K562 (cell line): ENCODE measurements at regions not wholly inside any gene's neighbourhood (a gene's known extent, or its start where the extent isn't known, plus 50 kb on each side); places are given as distances from the start of the nearest gene placed in this dataset.

Experiments used
- BRF2 ChIP-seq: IDR thresholded peaks from 3 replicates; pipeline ENCODE4 v1.6.1; 2011; ENCODE audit warnings: borderline replicate concordance, mild to moderate bottlenecking; ENCODE audit not compliant: insufficient read length, insufficient read depth
- CHD7 ChIP-seq: fragments of 200-600 bp; sonication (generic); IDR thresholded peaks from one replicate; pipeline ENCODE4 v1.6.1; 2012; ENCODE audit warnings: mild to moderate bottlenecking, low read depth, low read length, inconsistent platforms
- EHMT2 ChIP-seq: fragments of 450-650 bp; IDR thresholded peaks from 2 replicates; pipeline ENCODE4 v1.6.1; 2018; ENCODE audit warnings: antibody characterized with exemption
- HDAC6 ChIP-seq: IDR thresholded peaks from 2 replicates; pipeline ENCODE4 v1.6.1; 2012; ENCODE audit warnings: low read depth, mild to moderate bottlenecking, control low read depth, inconsistent platforms, low read length, moderate library complexity
- NONO ChIP-seq, 2 experiments: fragments of 200-400 bp in 1 of 2; fragments of 450-650 bp in 1 of 2; formaldehyde crosslinking in 1 of 2; IDR thresholded peaks; 2 replicates each; pipeline ENCODE4 v1.6.1; 2017; ENCODE audit warnings: low read depth in 2 of 2, mild to moderate bottlenecking in 2 of 2, moderate library complexity in 2 of 2, low read length in 1 of 2
- PCBP1 ChIP-seq: fragments of 200-400 bp; formaldehyde crosslinking; IDR thresholded peaks from 2 replicates; pipeline ENCODE4 v1.6.1; 2018; ENCODE audit warnings: mild to moderate bottlenecking, low read depth, low read length; ENCODE audit not compliant: poor library complexity, severe bottlenecking
- PKNOX1 ChIP-seq: fragments of 450-650 bp; IDR thresholded peaks from 2 replicates; pipeline ENCODE4 v1.6.1; 2016
- PREB ChIP-seq: sonication (generic); formaldehyde crosslinking; IDR thresholded peaks from 2 replicates; pipeline ENCODE4 v1.8.1; 2023; ENCODE audit warnings: mild to moderate bottlenecking, missing genetic modification reagents
- RBBP5 ChIP-seq: fragments of 200-600 bp; sonication (generic); IDR thresholded peaks from 2 replicates; pipeline ENCODE4 v1.6.1; 2012; ENCODE audit warnings: borderline replicate concordance, mild to moderate bottlenecking, low read length, control low read depth, inconsistent platforms; ENCODE audit not compliant: insufficient read depth, poor library complexity, severe bottlenecking
- SRSF9 ChIP-seq: fragments of 200-400 bp; formaldehyde crosslinking; IDR thresholded peaks from 2 replicates; pipeline ENCODE4 v1.6.1; 2017; ENCODE audit warnings: low read depth, low read length, borderline replicate concordance

- TF ChIP-seq CHD7: no peak
- TF ChIP-seq SRSF9: no peak
- TF ChIP-seq PREB (CRISPR knock-in tag): no peak
- no peak for TF ChIP-seq EHMT2
- TF ChIP-seq RBBP5: no peak
- TF ChIP-seq HDAC6: no peak
- TF ChIP-seq PKNOX1: no peak
- no peak for TF ChIP-seq PCBP1
- no peak for TF ChIP-seq BRF2
- TF ChIP-seq NONO (IDR thresholded peaks at IDR 0.05; ENCODE audit: low read depth in 2 of 2, low read length in 1 of 2): no peak
Measured at GRCh38 chr10:2387261-2387660, 649.9 kb upstream of the ADARB2 start (continued).
